Skin epidermis (tissue), 12 donors: ENCODE measurements at regions not wholly inside any gene's neighbourhood (a gene's known extent, or its start where the extent isn't known, plus 50 kb on each side); places are given as distances from the start of the nearest gene placed in this dataset.

Experiments
- H3K27ac ChIP-seq, 21 experiments: fragments of 200-600 bp; sonication (generic) in 11 of 21; one replicate each; pipeline ENCODE4 v1.5.0; 2020; ENCODE audit warnings: mild to moderate bottlenecking in 3 of 21, inconsistent platforms in 2 of 21, moderate library complexity in 2 of 21
- H3K4me3 ChIP-seq, 7 experiments: fragments of 200-600 bp; sonication (generic) in 2 of 7; one replicate each; pipeline ENCODE4 v1.5.0; 2020; ENCODE audit warnings: inconsistent platforms in 2 of 7, mild to moderate bottlenecking in 2 of 7, moderate library complexity in 1 of 7

GRCh38 chr6:170165471-170166117 is 125.3 kb downstream of the DLL1 start:
- H3K4me3 ChIP-seq = no peak overlapping the region
- H3K27ac ChIP-seq = no peak overlapping the region

DNA sequence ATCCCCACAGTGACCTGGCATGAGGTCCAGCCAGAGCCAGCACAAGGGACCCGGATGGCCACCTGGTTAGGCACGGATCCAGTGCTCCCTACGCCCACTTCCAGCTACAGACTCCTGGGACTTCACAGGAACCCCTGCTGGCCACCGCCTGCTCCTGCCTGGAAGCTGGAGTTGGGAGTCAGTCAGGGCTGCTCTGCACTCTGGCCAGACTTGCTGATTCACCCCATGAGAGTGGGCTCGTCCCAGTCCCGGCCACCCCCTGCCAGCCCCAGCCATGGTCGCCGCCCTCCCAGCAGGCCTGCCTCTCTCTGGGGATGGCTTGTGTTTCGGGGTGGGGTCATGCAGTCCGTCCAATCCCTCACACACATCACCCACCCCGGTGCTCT is 125.8 kb downstream of the DLL1 start:
- no peak overlapping the region for H3K4me3 ChIP-seq
- H3K27ac ChIP-seq = no peak overlapping the region

DNA sequence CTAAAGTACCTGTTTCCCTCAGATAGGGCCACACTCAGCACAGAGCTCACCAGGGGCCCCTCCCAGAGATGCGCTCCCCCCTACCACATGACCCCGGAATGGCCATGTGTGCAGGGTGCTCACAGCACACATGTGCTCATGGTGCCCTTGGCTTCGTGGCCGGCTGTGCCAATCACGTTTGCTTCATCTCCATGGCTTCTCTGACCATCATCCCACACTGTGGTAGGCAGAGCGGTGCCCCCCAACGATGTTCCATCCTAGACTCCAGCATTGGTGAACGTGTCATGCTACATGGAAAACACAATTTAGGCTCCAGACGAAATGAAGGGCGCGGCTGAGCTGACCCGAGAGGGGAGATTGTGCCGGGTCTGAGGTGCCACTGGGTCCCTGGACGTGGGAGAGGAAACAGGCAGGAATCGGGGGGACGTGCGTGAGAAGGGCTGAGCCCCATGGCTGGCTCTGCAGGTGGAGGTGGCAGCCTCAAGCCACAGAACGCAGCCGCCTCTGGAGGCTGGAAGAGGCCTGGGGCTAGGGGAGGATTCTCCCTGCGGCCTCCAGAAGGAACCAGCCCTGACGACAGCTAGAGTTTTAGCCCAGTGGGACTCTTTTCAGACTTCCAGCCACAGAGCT is 126.5 kb downstream of the DLL1 start:
- H3K27ac ChIP-seq = no peak overlapping the region
- no peak overlapping the region for H3K4me3 ChIP-seq

GRCh38 chr6:170163405-170164170 is 127.3 kb downstream of the DLL1 start:
- Histone ChIP-seq H3K27ac (no peak overlapping the region), H3K4me3 (no peak overlapping the region)

DNA sequence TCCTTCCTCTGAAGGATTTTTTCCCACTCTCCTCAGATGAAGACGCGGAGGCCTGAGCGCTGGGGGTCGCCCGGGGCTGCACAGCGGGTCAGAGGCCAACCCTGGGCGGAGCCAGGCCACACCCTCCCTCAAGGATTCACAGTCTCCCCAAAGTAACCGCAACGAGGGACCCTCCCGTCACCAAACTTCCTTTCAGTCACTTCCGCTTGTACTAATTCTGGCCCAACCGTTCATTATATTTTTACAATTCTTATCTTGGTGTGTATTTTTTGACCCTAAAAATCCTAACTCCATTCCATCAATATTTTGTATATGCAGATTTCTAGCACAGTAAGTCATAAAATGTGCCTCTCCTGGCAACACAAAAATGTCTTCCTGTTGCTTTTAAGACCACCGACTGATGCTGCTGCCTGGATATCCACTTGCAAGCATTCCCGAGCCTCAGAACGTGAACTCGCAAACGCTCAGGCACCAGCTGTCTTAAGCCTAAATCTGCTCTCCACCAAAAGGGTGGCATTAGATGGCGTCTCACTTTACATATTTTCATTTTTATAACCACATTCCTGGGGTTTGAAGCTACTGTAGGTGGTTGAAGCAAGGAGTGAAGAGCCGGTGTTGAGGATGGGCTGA is 128.0 kb downstream of the DLL1 start:
- Histone ChIP-seq H3K27ac (no peak overlapping the region), H3K4me3 (no peak overlapping the region)

- H3K27ac ChIP-seq = no peak overlapping the region
- H3K4me3 ChIP-seq = no peak overlapping the region
These were observed 128.7 kb downstream of the DLL1 start for GRCh38 chr6:170162011-170162774.

DNA sequence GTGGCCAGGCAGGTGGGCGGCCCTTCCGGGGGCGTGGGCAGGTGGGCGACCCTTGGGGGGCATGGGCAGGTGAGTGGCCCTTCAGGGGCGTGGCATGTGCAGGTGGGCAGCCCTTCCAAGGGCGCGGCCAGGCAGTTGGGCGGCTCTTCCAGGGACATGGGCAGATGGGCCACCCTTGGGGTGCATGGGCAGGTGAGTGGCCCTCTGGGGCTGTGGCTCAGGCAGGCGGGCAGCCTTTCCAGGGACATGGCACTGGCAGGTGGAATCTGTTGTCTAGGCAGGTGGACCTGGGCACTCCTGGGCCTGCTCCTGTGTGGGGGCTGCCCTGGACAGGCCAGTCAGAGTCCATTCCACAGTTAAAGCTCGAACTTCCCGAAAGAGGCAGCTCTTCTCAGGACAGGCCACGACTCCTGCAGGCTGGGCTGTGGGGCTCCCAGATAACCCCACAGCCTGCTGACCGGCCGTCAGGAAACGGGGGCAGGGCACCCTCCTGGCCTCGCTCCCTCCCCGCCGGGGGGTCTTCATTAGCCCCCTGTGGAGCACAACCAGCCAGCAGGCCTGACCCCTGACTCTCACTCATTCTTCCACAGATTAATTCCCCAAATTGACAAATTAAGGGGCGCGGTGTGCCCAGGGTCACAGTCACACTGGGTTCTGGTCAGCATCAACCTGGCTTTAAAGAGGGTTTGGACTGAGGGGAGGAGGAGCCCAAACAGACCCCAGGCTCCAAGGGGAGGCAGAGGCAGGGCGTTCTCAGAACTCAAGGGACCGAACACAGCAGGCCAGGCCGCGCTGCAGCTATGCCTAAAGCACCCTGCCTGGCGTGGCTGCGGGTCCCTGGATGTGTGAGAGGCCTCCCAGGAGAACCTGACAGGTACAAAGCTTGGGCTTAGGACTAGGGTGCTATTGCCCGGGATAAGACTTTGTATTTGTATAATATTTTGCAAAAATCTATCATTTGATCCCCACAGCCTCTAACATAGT is 130.0 kb downstream of the DLL1 start:
- H3K27ac ChIP-seq = no peak overlapping the region

DNA sequence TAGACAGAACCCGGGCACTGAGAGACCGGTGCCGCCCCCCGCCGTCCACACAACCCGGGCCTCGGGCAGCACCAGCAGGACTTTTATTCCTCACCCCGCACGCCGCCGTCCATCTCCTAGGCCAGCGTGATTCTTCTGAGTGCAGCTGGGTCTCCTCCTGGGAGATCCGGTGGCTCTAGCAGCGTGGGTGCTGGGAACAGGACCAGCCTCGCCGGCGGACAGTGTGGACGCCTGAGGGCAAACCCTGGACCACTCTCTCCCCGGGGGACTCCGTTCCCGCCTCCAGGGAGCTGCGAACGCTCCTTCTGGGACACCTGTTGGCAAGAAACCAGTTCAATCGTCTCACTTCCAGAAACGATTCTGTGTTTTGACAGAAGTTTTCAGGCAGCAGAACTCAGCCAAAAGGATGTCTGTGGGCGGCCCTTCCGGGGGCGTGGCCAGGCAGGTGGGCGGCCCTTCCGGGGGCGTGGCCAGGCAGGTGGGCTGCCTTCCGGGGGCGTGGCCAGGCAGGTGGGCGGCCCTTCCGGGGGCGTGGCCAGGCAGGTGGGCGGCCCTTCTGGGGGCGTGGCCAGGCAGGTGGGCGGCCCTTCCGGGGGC is 130.7 kb downstream of the DLL1 start:
- Histone ChIP-seq H3K27ac (peak overlapping the region in 1 of 21 experiments; percentile 5), H3K4me3 (peak overlapping the region in 2 of 7 experiments; percentile 8 to 25)

More for the DNA sequence above, 130.0 kb downstream of the DLL1 start:
- no peak overlapping the region for H3K4me3 ChIP-seq

- peak overlapping the region in 1 of 7 experiments; percentile 8 for H3K4me3 ChIP-seq
- peak overlapping the region in 1 of 21 experiments; percentile 5 for H3K27ac ChIP-seq
These were observed 131.6 kb downstream of the DLL1 start for GRCh38 chr6:170159022-170159965.

- no peak overlapping the region for H3K27ac ChIP-seq
- no peak overlapping the region for H3K4me3 ChIP-seq
These were observed 132.4 kb downstream of the DLL1 start for GRCh38 chr6:170158296-170159021.

DNA sequence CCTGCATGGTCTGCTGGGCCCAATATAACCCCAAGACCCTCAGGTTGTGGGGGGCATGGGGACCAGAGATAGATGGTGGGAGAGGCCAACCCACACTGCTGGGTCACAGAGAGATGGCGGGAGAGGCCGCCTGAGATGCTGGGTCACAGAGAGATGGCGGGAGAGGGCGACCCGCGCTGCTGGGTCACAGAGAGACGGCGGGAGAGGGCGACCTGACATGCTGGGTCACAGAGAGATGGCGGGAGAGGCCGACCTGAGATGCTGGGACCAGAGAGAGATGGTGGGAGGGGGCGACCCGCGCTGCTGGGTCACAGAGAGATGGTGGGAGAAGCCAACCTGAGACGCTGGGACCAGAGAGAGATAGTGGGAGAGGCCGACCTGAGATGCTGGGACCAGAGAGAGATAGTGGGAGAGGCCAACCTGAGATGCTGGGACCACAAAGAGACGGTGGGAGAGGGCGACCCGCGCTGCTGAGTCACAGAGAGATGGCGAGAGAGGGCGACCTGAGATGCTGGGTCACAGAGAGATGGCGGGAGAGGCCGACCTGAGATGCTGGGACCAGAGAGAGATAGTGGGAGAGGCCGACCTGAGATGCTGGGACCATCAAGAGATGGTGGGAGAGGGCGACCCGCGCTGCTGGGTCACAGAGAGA is 133.2 kb downstream of the DLL1 start:
- H3K27ac ChIP-seq = no peak overlapping the region

DNA sequence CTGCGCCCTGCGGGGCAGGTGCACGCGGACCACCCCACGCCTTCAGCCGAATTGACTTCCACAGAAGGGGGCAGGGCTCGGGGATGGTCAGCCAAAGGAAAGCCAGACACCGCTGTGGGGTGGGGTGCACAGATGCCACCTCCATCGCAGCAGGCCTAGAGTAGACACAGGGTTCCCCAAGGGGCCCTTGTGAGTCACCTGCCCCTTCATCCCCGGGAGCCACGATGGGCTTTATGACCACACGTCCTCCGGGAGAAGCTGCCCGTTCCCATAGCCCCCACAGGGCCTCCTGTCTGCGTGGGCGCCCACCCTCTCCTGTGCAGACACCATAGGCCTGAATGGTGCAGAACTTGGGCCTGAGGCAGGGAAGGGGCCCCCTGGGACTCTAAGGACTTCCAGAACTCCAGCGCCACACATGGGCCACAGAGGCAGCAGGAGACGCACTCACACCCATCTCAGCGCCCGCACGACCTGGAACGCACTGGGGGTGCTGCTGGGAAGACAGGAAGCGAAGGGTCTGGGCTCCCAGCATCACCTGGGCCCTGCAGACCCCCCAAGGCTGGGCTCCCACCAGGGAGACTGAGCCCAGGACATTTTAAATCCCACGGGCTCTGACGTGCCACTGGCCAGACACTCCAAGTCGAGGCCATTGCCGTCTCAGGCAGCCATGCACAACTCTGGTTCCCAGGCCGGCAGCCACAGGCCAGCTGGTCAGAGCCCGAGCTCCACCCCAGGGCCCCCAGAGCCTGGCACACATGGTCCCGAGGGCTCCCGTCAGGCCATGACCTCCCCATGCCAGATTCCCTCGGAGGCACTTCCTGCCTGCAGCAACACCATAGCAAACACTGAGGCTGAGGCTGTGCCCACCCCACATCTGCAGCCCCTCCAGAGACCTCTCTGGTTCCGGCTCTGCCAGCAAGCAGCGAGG is 134.2 kb downstream of the DLL1 start:
- Histone ChIP-seq H3K4me3 (no peak overlapping the region), H3K27ac (no peak overlapping the region)

More for the DNA sequence above, 133.2 kb downstream of the DLL1 start:
- H3K4me3 ChIP-seq = no peak overlapping the region

DNA sequence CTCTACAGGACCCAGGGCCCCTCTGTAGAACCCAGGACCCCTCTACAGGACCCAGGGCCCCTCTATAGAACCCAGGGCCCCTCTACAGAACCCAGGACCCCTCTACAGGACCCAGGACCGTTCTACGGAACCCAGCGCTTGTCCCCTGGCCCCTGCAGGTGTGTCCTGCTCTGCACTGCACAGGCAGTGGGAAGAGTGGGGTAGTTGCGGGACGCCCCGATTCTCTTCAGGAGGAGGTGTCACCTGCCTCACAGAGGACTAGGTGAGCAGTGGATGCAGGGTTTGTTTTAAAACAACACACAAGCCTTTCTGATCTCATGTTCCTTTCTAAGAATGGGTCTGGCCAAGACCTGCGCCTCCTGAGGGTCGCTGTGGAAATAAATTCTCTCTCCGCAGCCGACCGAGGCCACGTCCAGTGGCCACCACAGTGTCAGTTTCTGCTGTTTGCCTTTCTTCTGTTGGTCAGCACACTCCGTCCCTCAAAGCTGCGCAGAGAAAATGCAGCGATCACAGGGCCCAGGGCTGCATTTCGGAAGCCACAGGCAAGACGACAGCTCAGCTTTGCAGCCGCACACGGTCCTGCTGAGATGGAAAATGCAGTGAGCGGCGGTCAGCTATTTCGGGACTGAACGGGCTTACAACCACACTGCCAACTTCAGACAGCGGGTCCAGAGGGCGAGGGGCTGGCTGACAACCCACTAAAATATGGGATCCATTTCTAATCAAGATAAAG is 135.2 kb downstream of the DLL1 start:
- H3K4me3 ChIP-seq = no peak overlapping the region
- no peak overlapping the region for H3K27ac ChIP-seq
